Retinal pigment epithelial cell (primary cell): ENCODE measurements at regions not wholly inside any gene's neighbourhood (a gene's known extent, or its start where the extent isn't known, plus 50 kb on each side); places are given as distances from the start of the nearest gene placed in this dataset.

Experiments used
- DNase-seq: peaks from one replicate; pipeline ENCODE4 v3.0.0-alpha.2; 2010; ENCODE audit warnings: low read depth
- H3K4me3 ChIP-seq: 2 replicates; pipeline ENCODE4 v1.5.1; 2011; ENCODE audit warnings: mild to moderate bottlenecking, low read length, control low read depth, moderate library complexity
- CTCF ChIP-seq: conservative IDR thresholded peaks from 2 replicates; pipeline ENCODE4 v1.5.1; 2011; ENCODE audit warnings: low read depth, low read length, control low read depth, inconsistent platforms

DNA sequence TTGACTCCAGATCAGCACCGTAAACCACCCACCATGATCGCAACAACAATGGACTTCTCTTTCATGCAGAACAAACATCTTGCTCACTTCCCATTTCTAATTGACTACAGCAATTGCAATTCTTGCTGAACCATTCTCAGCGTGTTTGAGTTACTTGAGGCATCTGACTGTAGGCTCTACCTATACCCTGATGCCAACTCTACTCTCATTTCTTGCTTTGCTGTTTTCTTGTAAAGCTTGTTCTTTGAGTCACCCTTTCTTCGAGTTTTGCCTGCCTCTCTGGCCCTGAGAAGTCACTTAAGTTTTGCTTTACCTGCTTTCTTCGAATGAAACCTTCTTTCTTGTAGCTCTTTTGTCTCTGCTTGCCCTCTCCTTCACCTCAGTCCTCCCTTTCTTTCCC, 160.5 kb upstream of the RND3 start:
- no peak overlapping the region for H3K4me3 ChIP-seq
- no peak for DNase-seq
- no peak for TF ChIP-seq CTCF

GRCh38 chr2:150646746-150647145, 159.3 kb upstream of the RND3 start:
- DNase-seq, result no peak
- no peak overlapping the region for H3K4me3 ChIP-seq
- no peak for TF ChIP-seq CTCF

GRCh38 chr2:150644298-150645067, 157.0 kb upstream of the RND3 start:
- no peak overlapping the region for H3K4me3 ChIP-seq
- DNase-seq, result peak; percentile 46
- no peak for TF ChIP-seq CTCF

GRCh38 chr2:150643114-150643725, 155.8 kb upstream of the RND3 start:
- no peak overlapping the region for H3K4me3 ChIP-seq
- TF ChIP-seq CTCF, result no peak
- no peak for DNase-seq

DNA sequence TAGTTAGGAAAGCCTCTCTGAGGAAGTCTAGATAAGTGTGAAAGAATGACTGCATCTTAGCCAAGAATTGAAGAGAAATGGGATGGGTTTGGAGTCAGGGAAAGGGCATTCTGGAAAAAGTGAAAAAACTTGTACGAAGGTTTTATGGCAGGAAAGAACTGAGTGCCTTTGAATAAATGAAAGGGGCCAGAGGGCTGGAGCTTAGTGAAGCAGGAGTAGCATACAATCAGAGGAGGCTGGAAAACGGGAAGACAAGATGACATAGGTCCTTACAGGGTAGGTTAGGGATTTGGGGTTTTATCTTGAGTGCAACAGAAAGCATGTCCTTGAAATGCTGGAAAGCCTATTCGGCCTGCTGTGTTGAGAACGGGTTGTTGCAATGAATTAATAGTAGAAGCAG, 152.6 kb upstream of the RND3 start:
- no peak for DNase-seq

GRCh38 chr2:150639383-150639782, 151.9 kb upstream of the RND3 start:
- H3K4me3 ChIP-seq, result no peak overlapping the region
- no peak for DNase-seq
- no peak for TF ChIP-seq CTCF

More for the DNA sequence above, 152.6 kb upstream of the RND3 start:
- no peak for TF ChIP-seq CTCF
- no peak overlapping the region for H3K4me3 ChIP-seq
